SIG-M5 treated with dmso at 0.1 percent for 504 hours (cell line): ENCODE measurements at regions not wholly inside any gene's neighbourhood (a gene's known extent, or its start where the extent isn't known, plus 50 kb on each side); places are given as distances from the start of the nearest gene placed in this dataset.

Experiments
- DNase-seq: peaks from one replicate; lab custom pipeline; 2025; ENCODE audit not compliant: unreplicated experiment; lab: John Stamatoyannopoulos, UW

DNA sequence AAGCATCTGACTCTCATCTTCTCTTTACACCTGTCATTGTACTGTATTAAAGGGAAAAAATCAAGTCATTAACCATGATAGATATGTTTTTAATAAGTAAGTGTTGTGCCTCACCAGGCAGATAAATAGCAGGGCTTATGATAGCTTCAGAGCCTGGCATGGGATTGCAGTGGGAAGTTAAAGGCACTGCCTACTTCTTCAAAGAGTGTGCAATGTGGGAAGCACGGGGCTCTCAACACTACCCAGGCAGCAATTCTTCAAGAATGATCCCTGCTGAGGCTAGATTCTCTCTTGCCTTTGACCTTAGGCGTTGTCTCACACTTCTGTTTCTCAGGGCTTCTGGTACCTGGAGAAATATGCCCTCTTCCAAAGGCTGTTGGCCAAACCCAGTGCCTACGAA is 297.3 kb downstream of the MAF start:
- DNase-seq = no peak

DNA sequence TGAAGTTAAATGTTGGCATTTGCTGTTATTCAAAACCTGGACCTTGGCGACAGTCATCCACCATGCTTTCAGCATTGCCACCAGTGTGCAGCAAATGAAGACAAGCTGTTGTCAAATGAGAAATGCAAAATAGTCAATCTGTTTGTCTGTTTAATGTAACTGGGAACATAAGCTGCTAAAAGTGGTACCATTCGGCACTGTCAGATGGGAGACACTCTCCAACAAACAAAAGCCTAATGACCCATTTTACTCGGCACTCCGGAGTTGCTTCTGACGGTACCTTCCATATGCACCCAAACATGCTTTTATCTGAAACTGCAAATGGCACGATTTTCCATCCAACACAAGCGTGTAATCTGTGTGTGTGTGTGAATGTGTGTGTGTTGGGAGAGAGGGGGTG is 297.8 kb downstream of the MAF start:
- DNase-seq = no peak

DNA sequence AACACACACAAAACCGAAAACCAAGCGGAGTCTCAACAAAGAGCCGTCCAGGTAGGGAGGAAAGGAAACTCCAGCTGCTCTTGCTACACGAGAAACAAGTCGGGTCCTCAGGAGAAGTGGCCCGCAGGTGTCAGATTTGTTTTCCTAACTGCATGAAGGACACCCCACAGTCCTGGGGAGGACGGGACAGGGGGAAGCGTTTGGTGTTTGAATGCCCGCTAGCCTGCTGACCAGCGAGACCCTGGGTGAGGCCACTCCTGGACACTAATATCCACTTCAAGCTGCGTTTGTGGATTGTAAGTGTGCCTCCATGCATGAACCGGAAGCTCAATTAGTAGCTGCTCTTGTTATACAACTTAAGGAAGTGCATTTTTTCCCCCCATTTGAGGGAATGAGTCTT is 299.5 kb downstream of the MAF start:
- DNase-seq = no peak

DNA sequence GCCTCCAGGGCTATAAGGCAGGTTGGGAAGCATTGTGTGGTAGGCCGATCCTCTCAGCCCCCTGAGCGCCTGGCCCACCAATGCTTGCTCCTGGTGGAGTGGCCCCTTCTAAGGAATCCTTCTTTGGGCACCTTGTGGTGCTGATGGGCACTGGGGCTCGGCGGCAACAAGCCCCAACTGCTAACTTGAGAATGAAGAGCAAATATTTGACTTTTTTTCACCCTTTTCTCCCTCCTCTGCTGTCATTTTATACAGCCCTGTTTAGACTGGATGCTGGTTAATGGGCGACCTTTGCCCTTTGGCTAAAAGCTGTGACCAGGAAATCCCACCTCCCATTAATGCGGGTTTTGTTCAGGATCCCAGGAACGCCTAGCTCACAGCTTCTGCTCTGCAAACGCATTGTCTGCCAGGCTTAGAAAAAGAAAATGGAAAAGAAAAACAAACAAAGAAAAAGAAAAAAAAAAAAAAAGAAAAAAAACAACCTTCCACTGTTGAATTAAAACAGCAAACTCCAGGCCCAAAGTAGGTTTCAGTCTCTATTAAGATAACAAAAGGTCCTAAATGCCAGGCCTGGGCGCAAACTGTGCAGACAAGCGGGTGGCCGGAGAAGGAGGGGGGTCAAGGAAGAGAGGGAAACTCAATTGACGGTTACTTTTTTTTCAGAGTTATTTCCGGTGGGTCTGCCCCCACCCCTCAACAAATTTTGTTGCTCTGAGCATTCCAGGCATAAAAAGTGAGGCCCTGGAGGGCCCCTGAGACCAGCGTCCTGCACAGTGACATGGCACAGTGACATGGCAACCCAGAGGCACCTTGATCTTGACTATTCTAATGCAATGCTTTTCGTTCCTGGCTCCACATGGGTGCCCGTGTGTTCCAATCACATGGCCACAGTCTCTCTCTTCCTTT is 301.4 kb downstream of the MAF start:
- DNase-seq = no peak

DNA sequence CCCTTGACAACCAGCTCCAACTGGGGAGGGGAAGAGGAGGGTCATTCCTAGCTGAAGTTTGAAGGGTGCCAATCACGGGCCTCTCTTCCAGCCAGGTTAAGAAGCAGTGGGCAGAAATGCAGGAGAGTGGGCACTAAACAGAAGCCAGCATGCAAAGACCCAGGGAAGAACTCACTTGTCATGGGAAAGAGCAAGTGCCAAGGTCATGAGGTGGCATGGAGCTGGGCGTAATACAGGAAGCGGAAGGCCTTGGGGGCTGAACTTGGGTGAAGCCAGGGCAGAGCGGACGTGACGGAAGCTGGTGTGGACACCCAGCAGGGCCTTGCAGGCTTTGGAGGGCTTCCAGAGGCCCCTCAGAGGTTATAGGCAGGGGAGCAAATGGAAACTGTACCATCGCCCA is 302.1 kb downstream of the MAF start:
- DNase-seq = no peak

DNA sequence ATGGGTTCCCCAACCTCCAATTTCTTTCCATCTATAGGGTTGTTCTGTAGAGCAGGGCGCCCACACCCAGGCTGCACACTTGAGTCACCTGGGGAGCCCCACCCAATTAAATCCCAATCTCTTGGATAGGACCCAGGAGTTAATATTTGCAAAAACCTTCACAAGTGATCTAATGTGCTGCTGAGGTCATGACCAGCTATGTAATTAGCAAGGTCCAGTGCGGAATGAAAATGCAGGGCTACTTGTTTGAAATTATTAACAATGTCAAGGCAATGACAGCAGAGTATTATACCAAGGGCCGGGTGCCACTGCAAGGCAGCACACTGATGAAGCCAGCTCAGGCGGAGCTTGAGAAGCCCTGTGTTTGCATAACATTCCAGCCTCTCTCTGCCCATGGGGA is 302.7 kb downstream of the MAF start:
- DNase-seq = no peak

DNA sequence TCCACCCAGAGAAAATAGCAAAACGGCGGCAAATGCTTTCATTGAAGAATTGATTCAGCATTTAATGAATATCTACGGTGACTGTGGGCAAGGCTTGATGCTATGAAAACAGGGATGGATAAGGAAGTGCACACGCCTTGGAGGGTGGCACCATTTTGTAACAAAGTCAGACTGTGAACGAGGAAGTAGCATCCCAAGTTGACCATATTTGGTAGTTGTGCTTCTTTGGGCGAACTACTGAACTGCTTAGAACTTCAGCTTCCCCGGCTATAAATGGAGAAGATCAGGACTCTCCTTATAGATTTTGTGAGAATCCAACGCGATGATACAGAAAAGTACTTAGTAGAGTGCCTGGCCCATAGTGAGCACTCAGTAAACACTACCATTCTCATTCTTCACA is 303.2 kb downstream of the MAF start:
- DNase-seq = no peak

DNA sequence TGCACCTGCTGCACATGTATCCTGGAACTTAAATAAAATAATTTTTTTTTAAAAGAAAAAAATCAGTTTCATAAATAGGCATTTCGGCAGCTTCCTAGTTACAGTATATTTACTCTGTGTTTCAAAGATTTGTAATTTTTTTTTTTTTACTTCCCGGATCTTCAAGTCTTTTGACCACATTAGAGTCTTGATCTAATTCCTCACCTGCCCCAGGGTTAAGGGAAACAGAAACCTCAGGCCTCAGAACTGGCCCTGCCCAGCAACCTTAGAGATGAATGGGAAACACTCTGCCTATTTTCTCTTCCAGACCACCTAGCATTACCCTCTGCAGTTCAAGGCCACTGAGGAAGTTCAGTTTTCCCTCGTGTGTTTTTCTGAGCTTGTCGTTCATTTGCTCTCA is 304.0 kb downstream of the MAF start:
- DNase-seq = no peak

DNA sequence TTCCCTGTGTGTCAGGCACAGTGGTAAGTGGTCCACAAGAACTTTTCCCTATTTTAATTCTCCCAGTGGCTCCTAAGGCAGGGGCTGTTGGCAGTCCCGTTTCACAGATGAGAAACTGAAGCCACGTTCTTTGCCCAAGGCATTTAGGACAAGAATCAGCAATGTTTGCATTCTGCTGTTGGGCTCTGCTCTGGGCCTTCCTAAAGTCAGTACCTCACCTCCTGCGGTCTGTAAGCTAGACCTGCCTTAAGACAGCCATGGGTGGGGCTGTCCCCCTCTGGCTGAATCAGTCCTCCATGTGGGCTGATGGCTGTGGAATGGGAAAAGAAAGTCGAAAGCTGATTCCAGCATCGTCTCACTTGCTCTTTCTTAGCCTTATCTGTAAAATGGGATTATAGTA is 304.8 kb downstream of the MAF start:
- no peak for DNase-seq

DNA sequence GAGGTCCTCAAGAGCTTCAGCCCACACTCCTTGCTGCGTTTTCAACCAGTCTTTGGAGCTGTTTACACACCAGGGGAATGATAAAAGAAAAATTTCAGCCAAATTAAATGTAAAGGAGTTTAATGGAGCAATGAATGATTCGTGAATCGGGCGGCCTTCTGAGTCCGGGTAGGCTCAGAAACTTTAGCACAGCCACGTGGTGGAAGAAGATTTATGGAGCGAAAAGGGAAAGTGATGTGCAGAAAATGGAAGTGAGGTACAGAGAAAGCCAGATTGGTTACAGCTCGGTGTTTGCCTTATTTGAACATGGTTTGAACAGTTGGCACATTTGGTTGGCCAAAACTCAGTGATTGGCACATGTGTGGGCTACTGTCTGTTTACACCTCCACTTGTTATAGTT is 305.4 kb downstream of the MAF start:
- no peak for DNase-seq

DNA sequence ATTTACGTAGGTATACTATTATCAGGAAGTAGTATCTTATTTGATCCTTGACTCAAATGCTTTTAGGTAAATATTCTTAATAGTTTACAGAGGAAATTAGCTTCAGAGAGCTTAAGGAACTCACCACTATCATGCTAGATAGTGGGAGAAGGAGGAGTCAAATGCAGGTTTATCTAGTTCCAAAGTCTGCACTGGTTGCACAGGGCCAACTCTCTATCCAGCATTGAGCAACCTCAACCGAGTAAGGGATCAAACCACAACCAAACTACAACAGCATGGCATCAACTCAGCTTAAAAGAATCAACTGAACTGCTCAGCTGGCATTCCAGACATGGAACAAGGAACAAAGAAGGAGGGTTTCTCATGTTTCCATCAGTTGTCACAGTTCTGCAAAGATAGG is 306.0 kb downstream of the MAF start:
- DNase-seq = no peak

DNA sequence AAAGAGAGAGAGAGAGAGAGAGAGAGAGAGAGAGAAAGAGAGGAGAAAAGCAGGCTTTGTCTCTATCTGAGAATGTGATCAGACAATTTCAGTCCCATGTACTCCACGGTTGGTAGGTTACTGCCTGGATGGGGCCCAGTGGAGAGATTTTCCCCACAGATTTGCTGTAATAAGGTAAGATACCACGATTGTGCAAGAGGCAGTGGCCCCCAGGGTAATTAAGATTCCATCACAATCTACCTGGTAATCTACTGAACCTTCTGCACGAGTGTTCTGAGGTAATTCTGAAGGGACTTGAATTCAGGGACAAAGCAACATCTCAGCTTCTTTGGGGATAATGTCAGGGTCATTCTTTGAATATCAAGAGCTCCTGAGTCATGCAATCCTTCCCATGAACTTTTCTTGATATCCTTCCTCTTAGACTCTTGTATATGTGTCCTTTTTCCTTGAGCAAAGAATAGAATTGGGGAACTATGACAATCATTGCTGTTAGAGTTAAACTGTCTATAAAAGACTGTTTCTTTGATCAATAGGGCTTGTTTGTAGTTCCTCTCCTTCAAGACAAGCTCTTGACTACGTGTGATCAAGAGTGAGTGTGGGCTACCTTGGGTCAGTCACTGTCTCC is 306.6 kb downstream of the MAF start:
- DNase-seq = no peak

DNA sequence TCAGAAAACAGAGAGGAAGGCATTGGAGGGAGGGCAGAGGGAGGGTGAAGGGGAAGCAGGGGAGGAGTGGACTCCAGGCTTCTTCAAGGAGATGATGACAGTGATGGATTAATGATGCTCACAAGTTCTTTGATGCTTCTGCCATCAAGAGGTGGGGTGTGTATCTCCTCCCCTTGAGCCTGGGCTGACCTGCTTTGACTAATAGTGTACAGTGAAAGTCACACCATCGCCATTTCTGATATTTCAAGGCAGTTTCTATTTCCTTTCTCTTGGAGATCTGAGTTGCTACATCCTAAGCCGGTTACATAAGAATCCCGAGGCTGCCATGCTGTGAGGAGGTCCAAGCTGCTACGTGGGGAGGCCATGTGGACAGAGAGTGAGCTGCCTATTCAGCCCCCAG is 312.5 kb downstream of the MAF start:
- no peak for DNase-seq

DNA sequence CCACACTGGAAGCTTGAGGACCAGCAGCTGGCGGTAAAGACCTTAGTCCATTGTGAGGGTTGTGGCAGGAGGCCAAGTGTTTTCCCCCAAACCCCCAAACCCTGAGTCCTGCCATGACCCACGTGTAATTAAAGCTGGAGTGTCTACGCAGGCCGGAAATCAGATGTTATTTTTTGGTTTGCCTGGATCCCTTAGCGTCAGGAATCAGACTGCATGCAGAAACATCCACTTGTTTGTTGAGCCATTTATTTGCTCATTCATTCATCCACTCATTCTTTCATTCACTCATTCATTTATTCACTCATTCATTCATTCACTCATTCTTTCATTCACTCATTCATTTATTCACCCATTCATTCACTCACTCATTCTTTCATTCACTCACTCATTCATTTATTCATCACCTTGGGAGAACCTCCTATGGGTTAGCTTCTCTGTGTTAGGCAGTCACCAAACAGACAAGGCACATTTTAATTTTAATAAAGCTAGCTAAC is 313.1 kb downstream of the MAF start:
- no peak for DNase-seq

DNA sequence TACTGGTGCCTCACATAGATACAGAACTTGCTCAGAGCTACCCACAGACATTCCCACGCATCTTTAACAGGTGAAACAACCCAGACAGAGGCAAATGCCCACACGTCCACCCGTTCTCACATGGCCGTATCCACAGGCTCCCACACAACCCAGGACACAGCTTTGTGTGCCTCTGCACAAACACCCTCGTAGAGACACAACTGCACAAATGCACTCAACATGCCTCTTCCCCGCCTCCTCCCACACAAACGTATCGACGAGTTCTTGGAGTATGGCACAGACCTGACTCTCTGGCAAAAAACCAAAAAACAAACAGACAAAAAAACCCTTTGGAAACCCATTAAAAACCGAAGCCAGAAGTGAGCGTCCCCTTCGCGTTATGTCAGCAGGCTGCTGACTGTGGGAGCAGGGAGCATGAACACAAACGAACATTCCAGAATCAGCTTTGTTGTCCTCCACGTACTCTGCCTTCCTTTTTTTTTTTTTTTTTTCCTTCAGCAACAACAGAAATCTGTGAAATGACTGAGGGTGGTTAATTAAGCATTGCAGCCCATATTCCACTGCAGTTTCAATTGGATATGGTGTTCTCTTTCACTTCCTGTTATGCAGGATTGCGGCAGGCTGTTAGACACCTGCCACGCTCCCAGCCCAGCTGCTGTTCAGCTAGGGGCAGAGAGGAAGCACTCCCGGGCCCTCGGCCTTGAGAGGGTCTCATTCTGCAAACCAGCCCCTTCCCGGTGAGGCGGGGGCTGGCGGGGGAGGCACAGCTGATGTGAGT is 313.7 kb downstream of the MAF start:
- peak; percentile 66 for DNase-seq

DNA sequence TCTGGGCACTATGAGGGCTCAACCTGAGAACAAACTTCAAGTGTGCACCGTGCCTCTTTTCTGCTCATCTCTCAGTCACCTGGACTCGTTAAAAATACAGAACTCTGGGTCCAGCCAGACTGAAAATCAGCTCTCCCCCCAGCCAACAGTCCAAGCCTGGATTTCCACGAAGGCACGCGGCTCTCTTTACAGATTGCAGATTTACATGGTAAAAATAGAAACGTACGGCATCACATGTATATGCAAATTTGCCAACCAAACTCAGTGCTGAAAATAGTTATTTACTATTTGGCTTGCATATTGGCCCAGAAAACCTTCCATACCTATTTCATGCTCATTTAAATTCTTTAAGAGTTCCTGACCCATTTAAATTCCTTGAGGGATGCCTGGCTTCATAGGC is 315.8 kb downstream of the MAF start:
- no peak for DNase-seq

DNA sequence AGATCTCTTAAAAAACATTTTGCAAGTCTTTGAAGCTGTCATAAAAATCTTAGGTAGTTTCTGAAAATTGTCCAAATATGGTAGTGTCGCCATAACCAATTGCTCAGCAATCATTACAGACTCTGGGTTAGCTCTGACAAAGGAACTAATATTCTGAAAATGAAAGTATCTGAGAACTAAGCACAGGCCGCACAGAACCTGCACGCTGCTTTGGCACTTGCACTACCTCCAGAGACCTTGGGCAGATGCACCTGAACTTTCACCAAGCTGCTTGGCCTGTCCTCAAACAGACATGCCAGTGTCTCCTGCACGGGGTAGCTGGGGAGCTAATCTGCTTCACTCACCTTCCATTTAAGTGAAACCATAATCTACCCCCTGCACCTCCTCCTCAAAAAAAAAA is 317.0 kb downstream of the MAF start:
- DNase-seq = no peak

DNA sequence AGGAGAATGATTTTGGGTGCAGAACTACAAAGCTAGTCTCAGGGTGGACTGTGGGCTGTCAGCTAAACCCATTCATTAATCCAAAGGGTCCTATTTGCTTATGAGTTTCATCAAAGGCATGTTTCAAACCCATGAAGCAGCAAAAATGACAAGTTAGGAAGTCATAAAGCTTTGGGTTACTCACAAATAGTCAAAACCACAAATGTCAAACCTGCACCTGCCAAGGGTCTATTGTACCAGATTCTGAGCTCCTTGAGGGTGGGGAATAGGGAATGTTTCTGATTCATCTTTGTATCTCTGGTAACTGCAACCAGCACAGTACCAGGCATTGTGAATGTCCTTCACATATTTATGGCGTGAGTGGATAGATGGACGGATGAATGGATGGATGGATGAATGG is 317.7 kb downstream of the MAF start:
- DNase-seq = no peak

DNA sequence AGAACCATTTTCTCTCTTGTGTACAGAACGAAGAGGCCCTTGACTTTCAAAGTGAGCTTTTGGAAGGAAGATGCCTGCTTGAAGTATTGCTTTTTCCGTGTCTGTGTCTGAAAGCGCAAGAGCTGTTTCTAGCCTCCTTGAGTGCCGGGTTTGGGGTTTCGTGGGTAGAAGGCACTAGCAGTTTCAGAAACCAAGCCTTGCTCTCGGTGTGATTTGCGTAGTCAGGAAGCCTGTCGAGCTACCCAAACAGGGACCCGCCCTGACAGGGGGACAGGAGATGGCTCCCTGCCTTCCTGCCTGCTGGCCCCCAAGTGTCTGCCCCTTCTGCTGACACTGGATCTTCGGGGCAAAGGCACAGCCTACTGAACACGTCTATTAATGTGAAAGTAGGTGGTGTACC is 322.0 kb downstream of the MAF start:
- DNase-seq = no peak

DNA sequence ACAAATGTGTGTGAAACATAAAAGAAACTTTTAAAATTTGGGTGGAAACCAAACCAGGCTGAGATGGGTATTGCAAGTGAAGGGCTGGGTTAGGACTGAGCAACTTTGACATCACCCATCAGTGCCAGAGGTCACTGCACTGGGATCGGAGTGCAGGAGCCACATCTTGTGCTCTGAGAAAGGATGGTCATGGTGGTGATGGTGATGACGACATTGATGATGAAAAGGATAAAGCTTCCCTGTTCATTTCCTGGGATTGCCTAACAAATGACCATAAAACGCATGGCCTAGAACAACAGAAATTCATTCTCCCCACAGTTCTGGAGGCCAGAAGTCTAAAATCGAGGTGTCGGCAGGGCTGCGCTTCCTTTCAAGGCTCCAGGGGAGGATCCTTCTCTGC is 324.0 kb downstream of the MAF start:
- no peak for DNase-seq

DNA sequence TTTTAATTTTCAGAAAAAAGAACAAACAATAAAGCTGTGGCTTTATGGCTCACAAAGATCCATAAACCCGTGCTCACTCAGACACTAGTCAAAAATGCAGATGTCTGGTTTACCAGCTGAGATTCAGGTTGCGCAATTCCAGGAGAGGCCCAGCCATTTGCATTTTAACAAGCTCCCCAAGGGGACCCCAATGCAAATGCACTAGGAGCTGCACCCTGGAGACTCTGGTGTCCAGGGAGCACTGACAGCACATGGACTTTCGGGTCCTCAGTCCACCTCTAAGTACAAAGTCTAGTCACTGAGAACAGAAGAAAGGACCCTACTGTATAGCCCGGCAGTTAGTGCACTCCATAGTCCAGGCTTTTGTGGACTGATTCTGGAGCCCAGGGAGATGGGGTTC is 326.3 kb downstream of the MAF start:
- DNase-seq = no peak

DNA sequence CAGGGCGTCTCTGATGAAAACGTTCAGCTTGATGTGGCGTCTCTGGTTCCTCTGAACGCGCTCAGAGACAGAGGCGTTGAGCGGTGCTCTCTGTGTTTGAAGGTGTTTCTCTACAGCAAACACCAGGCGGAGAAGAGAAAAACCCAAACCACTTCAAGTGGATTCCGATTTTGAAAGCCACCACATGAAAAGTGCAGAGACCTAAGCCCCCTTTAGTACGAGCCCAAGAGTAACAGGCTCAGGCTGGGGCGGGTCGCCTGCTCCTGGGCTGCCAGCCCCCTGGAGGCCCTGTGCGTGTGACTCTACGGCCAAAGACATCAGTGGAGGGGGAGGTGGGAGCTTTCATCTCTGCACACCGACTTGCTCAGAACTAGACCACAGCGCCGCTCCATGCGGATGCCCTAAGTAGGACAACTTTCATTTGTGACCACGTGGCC is 328.4 kb downstream of the MAF start:
- DNase-seq = no peak
